ENCODE measurements at regions not wholly inside any gene's neighbourhood (a gene's known extent, or its start where the extent isn't known, plus 50 kb on each side); places are given as distances from the start of the nearest gene placed in this dataset.
"Not testable (repeated sequence)": the region's sequence is repeated elsewhere in the genome, so short reads cannot be mapped to it uniquely, and the experiment has no call there.

GRCh38 chr5:62232218-62232617, 73.8 kb upstream of the KIF2A start:
- H3K79me2 ChIP-seq (ENCODE audit: control insufficient read depth in 1 of 2, insufficient read depth in 2 of 2, low read length in 2 of 2); H2BK20ac ChIP-seq (ENCODE audit: low read length); H3K56ac ChIP-seq (replicated peaks; ENCODE audit: insufficient read length, low read depth, low read length); H3K79me1 ChIP-seq (ENCODE audit: low read depth, low read length); H2BK15ac ChIP-seq (ENCODE audit: low read length); CTCF ChIA-PET (ENCODE audit: partially characterized antibody); H3K18ac ChIP-seq (ENCODE audit: extremely low read depth, low read length); H3K27me3 ChIP-seq (replicated peaks in 1 of 4; ENCODE audit: control insufficient read depth in 3 of 4, extremely low read depth in 1 of 4, insufficient read depth in 3 of 4, low read length in 3 of 4); H3K4me1 ChIP-seq (replicated peaks in 1 of 4; ENCODE audit: control insufficient read depth in 3 of 4, insufficient read depth in 4 of 4, low read length in 3 of 4); H3K9me3 ChIP-seq (ENCODE audit: insufficient read depth in 2 of 2, low read depth in 1 of 2, low read length in 1 of 2); H3K23me2 ChIP-seq (ENCODE audit: low read depth, low read length); H3K27ac ChIP-seq (ENCODE audit: low read depth, low read length); H2BK120ac ChIP-seq (replicated peaks; ENCODE audit: low read depth, low read length); H2BK12ac ChIP-seq (ENCODE audit: low read depth, low read length); DNase-seq (ENCODE audit: low read depth in 1 of 2, low spot score in 2 of 2); H3K23ac ChIP-seq (ENCODE audit: insufficient read length); H3K4ac ChIP-seq (replicated peaks; ENCODE audit: insufficient read length, low read depth, low read length); H4K91ac ChIP-seq (replicated peaks; ENCODE audit: insufficient read length, low read length); H3K14ac ChIP-seq (ENCODE audit: insufficient read length); H2BK5ac ChIP-seq (ENCODE audit: low read depth, low read length); H3K9ac ChIP-seq (replicated peaks in 1 of 4; ENCODE audit: extremely low read depth in 1 of 4, low read depth in 3 of 4, low read length in 3 of 4); H3K4me2 ChIP-seq (ENCODE audit: insufficient read depth in 1 of 2, low read depth in 2 of 2, low read length in 2 of 2); POLR2A ChIA-PET (ENCODE audit: partially characterized antibody); H4K8ac ChIP-seq (ENCODE audit: extremely low read depth, insufficient read depth, low read length); H4K20me1 ChIP-seq (replicated peaks in 1 of 2; ENCODE audit: control insufficient read depth in 1 of 2, insufficient read depth in 2 of 2, low read length in 2 of 2); H2AK5ac ChIP-seq (ENCODE audit: low read depth, low read length); H2AFZ ChIP-seq (ENCODE audit: low read length); H3K36me3 ChIP-seq (ENCODE audit: control insufficient read depth in 2 of 4, insufficient read depth in 4 of 4, low read length in 3 of 4); H4K5ac ChIP-seq (ENCODE audit: insufficient read length, low read depth, low read length); H3K4me3 ChIP-seq (ENCODE audit: extremely low read depth in 1 of 4, insufficient read depth in 2 of 4, low read depth in 3 of 4, low read length in 4 of 4); FAIRE-seq: not testable (repeated sequence)
- 65% methylated on average over 1 of the region's 1 CpG; no CpG with 5 or more reads in 1 of the 2 experiments for WGBS, 2 experiments (ENCODE audit: extremely low coverage in 1 of 2, insufficient coverage in 1 of 2, insufficient read length in 1 of 2, insufficient replicate concordance in 2 of 2, low coverage in 1 of 2, low lambda C conversion rate in 2 of 2, missing lambda C conversion rate in 1 of 2)
